Left renal pelvis (tissue), 4 donors: ENCODE measurements at regions not wholly inside any gene's neighbourhood (a gene's known extent, or its start where the extent isn't known, plus 50 kb on each side); places are given as distances from the start of the nearest gene placed in this dataset.

Experiments
- DNase-seq, 4 donors: peaks; one replicate each; pipeline ENCODE4 v3.0.0-alpha.2; 2013; ENCODE audit warnings: low read depth in 4 of 4, low spot score in 3 of 4

DNA sequence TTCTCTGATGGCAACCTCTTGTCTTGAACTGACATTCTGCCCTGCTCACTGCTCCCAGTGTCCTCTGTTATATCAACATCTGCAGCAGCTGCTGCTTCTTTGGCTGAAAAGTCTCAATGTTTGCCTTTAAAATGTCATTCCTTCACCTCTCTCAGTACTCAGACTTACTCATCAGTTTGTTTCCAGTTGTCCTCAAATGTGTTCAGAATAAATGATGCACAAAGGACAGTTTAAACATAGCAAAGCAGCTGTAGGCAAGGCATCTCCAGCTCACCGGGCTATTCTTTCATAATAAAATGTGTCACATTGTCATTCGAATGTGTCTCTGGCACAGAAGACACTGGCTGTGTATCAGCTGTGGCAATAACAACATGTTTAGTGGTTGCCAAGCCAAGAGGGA is 590.9 kb upstream of the ZNF608 start:
- no peak for DNase-seq

DNA sequence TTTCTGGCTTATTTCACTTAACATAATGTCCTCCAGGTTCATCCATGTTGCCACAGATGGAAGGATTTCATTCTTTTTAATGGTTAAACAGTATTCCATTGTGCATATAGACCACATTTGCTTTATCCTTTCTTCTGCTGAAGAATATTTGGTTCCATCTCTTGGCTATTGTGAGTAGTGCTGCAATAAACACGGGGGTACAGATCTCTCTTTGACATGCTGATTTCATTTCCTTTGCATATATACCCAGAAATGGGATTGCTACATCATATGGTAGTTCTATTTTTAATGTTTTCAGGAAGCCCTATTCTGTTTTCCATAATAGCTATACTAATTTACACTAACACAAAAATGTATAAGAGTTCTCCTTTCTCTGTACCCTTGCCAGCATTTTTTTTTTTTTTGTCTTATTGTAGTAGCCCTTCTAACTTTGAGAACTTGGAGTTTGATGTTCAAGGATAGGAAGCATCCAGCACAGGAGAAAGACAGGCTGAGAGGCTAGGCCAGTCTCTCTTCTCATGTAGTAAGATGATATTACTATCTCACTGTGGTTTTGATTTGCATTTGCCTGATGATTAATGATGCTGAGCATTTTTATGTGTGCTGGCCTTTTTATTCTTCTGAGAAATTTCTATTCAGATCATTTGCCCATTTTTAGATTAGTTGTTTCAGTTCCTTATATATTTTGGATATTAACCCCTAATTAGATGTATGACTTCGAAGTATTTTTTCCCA is 592.2 kb upstream of the ZNF608 start:
- no peak for DNase-seq

DNA sequence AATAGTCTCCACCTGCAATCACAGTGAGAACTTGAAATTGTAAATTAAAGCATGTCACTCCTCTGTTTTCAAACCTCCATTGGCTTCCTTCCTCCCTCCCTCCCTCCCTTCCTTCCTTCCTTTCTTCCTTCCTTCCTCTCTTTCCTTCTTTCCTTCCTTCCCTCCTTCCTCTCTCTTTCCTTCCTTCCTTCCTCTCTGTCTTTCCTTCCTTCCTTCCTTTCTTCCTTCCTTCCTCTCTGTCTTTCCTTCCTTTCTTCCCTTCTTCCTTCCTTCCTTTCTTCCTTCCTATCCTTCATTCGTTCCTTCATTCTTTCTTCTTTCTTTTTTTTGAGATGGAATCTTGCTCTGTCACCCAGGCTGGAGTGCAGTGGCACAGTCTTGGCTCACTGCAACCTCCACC is 595.0 kb upstream of the ZNF608 start:
- DNase-seq: no peak

DNA sequence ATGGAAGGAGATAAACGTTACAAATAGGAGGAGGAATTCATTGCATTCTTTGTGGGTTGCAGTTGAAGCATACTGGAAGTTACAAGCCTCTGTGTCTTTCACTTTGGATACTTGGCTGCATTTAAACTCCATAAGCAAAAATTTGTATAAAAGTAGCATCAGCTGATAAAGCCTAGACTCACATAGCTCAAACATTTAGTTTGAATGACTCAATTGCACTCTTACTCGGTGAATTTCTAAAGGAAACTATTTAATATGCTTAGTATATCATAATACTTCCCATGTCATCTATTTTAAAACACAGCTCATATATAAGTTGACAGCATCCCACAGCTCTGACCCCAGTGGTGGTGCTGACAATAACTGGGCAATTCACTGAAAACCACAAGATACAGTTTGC is 596.6 kb upstream of the ZNF608 start:
- DNase-seq: no peak

DNA sequence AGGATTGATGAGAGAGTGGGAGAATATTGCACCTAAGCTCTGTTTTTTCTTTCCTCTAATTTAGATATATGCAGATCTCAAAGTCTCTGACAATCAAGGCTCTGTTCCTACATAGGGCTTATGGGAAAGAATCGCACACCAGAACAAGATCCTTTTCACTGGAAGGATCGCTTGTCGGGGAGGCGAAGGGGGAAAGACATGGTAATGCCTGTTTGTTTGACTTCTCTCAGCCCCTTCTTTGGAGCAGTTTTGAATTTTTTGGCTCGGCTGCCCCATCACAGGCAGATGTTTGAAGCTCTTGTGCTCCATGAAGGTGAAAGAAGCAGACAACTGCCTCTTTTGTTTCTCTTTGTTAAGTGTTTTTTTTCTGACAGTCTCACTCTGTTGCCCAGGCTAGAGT is 599.9 kb upstream of the ZNF608 start:
- DNase-seq: no peak

DNA sequence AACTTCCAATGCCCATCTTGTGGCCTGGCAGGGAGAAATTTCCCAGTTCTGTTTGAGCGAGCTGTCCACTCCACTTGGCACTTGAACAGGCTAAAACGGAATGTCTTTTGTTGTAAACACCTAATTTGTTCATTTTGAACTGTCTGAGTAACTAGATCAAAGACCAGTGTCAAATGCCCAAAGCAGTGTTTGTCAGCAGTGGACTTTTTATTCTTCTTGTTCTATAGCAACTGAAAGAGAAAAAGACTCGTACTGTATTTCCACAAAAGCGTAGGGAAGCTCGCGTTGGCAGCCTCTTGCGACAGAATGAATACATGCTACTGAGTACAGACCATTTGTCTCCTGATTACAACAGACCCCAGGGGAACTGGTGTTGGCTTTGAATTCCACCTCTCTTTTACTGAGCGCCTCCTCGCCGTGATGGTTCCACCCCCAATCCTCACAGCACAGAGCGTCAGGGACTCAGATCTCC is 601.8 kb upstream of the ZNF608 start:
- no peak for DNase-seq

DNA sequence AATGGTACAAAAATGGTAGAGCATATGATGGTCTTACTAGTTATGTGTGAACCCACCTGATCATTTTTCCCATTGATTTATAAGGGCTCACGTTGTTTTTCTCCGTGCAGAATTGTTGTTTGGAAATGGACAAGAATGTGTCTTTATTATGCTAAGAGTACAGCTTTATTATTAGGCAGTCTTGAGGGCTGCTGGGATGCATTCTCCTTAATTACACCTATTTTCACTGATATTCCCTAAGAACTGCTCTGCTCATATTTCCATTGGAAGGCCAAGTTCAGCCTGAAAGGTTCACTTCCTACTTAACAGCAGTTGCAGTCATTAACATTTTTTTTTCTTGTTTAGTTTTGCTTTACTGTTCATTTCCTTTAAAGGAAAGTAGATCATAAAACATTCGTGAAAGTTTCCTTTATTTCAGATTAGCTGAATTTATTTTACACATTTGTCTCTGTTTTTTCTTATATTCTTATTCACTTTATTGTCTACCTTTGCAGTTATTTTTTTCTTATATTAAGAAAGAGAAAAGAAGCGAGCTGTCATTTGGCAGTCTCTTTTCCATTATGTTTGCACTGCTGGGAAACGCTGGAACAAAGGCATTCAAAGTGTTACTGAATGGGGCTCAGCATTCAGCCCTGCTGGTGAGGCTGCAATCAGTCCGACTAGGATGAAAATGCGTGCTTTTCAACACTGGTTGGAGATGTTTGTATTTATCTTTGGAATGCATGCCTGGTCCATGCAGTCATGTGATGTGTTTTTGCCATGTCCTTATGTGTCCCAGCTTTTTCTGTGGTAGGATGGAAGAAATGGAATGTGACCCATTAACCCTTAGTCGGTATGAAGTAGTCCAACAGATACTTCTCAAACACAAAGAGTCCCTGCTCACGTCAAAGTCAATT is 602.7 kb upstream of the ZNF608 start:
- DNase-seq: no peak

DNA sequence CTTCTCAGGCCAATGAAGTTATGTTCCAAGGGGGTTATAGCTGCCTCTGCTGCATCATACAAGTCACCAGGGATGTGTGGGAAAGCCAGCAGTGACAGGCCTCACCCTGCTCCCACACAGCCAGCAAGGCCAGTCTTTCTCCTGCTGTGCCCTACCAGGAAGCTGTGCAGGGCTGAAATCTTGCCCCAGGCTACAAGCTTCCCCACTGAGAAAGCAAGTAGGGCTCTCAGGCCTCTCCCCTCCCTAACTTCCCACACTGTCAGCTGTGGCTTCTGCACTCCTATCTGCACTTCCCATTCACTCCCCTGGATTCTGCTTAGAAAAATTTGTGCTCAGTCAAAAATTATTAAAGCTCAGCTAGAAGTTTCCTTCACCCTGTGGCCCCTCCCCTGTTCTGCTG is 611.2 kb upstream of the ZNF608 start:
- DNase-seq: no peak

DNA sequence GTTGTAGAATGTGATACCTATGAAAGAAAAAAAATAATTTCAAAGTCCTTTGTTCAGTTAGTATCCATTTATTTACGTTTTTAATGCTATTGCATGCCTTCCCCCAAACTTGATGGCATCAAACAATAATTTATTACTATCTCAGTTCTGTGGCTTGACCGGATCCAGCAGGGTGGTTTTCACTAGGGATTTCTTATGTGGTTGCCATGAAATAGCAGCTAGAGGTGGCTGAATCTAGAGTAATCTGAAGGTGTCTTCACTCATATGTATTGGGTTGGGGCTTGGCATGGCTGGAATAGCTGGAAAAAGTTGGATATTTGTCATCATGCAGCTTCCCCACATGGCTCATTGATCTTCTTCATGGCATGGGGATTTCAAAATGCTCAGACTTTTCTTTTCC is 619.3 kb upstream of the ZNF608 start:
- DNase-seq: no peak

DNA sequence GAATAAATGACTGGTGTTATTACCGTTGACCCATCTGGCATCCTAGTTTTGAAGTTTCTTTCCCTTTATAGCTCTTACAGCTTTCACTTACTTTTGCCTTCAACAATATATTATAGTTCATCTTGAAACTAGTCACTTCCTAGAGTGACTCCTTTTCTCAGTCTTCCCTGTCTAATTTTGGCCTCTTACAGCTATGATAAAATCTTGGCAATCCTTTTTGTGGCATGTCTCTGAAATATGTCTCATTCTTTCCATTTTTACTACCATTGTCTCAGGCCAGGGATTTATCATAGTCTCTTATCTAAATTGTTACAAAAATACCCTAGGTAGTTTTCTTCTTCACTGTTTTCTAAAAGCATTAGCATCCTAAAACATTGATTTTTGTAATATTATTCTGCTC is 621.3 kb upstream of the ZNF608 start:
- no peak for DNase-seq

DNA sequence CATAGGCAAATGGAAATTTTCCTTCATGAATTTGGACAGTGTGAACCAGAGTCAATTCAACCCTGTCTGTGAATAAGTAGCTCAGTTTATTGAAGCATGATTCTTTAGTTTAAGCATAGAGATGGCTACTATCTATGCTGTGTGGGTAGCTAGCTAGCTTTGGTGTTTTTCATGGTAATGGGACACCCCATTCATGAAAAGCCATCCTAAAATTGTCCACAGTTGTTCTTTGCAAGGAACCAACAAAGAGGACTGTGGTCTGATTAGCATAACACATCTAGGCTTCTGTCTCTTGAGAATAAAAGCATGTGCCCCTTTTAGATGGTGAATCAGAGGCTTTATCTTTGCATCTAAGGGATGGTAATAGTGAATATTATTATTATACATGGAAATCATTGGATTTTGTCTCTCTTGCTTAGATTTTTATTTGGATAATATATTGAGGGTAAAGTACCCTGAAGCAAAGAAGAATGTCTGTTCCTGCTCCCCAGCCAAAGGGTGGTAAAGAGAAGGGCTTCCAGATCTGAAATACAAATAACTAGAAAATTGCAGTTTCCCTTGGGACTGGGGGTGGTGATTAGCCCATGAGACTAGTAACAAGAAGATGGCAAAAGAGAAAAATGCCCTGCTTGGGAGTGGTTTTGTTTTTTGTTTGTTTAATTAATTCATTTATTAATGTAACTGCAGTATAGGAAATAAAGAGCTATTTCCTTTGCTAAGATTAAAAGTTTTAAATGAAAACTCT is 624.2 kb upstream of the ZNF608 start:
- DNase-seq: no peak

DNA sequence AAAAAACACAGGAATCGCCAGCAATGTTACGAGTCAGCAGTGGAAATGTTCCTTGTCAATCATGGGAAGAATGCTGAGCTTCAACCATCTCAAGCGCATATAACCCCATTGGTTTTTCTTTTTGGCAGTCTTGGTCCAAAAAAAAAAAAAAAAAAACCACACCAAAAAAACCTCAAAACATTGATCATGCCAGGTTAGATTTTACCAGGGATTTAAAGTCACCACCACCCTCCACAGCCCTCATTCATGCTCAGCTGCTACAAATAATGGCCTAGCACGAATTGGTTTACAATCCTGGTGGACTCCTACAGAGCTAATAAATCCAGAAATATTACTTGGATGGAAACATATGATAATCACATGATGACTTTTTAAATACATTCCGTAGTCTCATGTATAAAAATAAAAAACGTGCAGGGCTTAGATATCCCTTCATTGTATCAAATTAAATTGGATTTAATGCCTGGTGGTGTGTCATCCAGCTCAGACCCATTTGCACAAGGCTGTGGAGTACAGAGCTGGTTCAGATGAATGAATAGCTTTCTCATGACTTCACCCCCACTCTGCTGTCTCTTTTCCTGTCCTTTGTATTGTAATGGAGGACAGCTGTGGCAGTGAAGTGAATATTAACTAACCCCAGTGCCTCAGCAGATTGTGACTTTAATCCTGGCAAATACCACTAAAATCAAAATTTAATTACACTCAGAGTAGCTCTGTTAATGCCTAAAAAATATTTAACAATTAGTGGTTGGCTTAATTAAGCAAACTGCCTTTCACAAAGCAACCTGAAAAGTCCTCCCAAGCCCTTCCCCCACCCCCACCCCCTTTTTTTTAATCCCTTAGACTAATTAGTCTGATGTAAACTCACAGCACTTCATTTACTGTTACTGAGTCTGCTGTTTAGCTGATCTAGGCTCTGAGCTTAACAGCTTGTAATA is 626.5 kb upstream of the ZNF608 start:
- DNase-seq: no peak

DNA sequence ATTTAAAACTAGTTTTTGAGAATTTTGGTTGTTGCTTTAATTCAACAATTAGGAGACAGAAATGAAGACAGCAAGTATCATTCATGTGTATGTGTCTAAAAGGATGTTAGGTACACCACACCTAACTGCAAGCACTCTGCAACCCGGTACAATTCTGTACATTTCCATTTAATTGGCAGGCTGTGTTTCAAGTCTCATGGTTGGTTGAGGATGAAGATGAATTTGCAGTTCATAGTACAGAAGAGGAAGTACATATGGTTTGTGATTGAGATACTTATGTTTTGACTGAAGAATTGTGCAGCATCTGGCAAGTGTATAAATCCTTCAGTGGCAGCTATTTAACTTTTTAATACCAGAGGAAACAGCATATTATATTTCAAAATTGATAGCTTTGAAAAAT is 628.7 kb upstream of the ZNF608 start:
- no peak for DNase-seq

DNA sequence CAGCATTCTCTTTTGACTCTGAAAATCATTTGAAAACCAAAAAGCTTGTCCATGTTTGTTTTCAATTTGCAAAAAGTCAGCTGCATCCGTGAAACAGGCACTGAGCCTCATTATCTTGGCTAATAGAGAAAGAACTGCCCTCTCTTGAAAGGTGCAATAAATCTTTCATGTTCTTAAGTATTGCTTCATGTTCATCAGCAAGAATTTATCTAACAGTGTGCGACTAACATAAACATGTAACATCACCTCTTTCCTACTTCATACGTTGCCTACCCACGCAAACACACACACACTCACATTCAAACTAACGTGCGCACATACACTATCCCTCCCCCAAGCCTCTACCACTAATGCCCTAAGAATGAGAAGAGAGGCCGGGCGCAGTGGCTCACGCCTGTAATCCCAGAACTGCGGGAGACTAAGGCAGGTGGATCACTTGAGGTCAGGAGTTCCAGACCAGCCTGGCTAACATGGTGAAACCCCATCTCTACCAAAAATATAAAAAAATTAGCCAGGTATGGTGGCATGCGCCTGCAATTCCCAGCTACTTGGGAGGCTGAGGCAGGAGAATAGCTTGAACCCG is 629.7 kb upstream of the ZNF608 start:
- DNase-seq: peak in 1 of 4 donors; percentile 22

DNA sequence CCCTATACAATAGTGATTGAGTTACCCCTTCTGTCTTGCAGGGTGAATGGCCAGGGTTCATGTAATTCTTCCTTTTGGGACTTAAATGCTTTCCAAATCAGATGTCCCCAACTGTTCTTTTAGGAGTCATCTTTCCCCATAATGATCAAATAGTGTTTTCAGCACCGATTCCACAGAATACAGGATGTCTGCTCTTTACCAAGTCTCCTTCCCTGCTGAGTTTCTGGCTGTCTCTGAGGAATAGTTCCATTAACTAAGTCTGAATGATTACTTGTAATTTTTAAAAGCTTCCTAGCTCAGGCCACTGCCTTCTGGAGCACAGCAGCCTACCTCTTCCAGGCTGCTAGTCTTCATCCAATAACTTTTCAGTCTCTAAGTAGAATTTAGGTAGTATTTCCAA is 630.7 kb upstream of the ZNF608 start:
- no peak for DNase-seq

DNA sequence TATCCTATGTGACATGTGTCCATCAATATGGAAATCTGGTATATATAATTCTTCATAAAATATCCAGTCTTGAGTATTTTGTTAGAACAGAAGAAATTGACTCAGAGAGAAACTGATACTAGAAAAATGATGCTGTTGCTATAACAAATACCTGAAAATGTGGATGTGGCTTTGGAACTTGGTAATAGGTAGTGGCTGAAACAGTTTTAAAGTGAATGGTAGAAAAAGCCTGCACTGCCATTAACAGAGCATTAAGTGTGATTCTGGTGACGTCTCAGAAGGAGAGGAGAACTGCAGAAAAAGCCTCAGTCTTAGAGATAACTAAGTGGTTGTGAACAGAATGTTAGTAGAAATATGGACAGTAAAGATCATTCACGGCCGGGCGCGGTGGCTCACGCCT is 634.9 kb upstream of the ZNF608 start:
- no peak for DNase-seq

DNA sequence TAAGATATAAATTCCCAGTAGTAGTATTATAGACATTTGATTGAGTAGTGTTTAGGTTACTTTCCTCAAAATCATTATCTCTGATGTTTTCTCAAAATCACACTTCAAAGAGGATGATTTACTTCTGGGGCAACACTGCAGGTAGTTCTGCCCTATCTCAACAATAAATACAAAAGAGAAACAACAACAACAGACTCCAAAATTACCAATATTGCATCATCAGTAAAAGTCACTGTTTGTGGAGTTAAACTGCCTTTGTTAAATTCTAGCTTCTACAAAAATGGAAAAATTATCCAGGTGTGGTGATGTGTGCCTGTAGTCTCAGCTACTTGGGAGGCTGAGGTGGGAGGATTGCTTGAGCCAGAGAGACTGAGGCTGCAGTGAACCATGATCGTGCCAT is 637.6 kb upstream of the ZNF608 start:
- DNase-seq: no peak

DNA sequence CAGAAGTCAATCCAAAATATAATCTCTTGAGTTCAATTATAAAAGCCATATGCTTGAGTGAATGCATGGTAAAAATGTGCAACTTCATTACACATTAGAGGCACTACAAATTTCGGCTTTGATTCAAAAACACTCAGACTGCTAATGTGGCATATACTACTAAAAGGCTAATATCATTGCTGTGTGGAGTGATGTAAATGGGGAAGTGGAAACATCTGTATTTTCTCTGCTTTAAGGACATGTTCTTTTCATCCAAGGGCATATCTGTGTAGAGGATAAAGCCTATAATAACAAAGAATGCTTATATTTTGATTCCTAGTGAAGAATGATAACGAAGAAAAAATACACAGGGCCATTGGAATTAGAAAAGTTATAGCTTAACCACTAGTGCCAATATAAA is 643.9 kb upstream of the ZNF608 start:
- no peak for DNase-seq

DNA sequence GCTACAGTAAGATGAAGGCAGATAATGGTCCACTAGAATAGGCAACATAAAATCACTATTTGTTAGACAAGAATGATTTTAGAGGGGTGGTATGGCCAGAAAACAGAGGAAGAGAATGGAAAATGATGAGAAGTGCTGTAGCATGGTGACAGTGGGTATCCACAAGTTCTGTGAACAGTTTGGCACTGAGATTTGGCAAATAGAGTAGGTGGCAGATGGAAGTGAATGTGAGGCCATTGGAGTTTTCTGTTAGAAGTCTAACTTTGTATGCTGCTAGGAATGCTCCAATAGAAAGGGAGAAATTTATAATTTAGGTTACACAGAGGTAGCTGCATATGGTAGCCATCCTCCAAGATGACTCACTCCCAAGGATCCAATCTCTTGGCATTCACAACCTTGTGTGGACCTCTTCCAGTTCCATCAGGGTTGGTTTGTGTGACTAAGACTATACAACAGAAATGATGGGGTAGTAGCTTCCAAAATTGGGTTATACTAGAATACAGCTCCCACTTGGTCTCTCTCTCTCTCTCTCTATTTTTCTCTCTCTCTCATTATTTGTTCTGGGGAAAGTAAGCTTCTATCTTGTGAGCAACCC is 646.9 kb upstream of the ZNF608 start:
- no peak for DNase-seq
